GM19099 (cell line): ENCODE measurements at regions not wholly inside any gene's neighbourhood (a gene's known extent, or its start where the extent isn't known, plus 50 kb on each side); places are given as distances from the start of the nearest gene placed in this dataset.

Experiments
- POLR2A ChIP-seq: IDR thresholded peaks from 3 replicates; pipeline ENCODE4 v1.6.1; 2011; ENCODE audit warnings: low read depth; ENCODE audit not compliant: insufficient read length; ENCODE audit errors: extremely low read depth

DNA sequence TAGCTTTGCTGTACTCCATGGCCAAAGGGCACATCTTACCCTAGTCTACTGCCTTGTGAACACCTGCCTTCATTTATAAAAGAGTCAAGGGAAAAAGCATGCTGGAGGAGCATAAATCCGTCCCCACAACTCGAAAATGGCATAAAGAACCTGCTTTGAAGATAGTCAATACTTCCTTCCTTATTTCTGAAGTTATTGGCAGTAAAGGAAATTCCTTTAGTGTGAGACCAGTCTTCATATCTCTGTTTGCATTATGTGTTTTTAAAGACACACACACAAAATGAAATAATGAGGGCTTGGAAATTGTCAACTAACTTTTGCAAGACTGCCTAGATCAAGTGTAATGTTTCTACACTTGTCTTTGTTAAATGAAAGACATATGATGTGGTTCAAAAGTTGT is 408.4 kb downstream of the SPRY2 start:
- TF ChIP-seq POLR2A = no peak

DNA sequence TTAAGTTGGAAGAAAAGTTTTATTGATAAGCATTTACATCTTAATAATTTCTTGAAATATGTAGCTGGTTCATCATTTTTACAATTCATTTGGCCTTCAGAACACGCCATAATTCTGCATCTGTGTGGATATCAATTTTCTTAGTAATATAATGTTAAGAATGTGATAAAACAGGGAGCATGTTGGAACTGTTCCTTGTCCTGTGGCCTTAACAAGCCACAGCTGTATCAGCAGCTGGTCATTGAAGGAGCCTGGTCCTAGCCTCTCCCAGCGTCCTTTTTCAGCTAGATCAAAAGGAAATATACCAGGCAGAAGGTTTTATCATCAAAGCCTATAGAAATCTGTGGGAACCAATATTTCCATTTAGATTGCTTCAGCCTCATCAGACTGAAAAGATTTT is 421.8 kb downstream of the SPRY2 start:
- TF ChIP-seq POLR2A = no peak

DNA sequence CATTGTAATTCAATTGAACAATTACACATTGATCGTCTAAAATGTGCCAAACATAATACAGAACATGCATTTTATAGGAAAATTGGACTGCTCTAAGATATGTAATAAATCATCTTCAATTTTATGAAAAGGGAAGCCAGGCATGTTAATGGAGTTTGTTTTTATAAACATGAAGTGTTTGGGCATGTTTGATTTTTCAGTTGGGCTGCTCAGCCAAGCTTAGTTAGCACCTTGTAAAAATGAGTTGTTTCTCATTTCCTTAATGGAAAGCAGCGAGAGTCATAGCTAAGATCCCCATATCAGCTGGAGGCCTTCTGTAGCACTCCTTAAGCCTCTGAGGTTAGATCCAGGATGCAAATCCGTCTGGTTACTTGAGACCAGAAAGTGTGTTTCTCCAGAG is 422.3 kb downstream of the SPRY2 start:
- no peak for TF ChIP-seq POLR2A

DNA sequence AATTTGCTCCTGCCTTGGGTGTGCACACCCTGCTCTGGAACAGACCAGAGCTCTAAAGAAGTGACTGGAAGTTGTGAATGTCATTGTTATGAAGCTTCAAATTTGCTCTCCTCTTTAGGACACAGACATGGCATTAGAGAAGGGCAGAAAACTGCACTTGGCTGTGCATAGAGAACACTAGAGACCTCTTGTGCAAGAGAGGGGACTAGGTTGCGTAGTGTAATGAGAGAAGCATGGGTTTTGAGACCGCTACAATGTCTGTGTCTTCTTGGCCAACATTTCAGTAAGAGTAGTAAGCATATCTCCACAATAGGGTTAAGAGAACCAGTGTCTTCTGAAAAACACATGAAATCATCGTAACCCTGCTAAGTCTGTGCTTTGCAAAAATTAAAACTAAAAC is 423.3 kb downstream of the SPRY2 start:
- no peak for TF ChIP-seq POLR2A

DNA sequence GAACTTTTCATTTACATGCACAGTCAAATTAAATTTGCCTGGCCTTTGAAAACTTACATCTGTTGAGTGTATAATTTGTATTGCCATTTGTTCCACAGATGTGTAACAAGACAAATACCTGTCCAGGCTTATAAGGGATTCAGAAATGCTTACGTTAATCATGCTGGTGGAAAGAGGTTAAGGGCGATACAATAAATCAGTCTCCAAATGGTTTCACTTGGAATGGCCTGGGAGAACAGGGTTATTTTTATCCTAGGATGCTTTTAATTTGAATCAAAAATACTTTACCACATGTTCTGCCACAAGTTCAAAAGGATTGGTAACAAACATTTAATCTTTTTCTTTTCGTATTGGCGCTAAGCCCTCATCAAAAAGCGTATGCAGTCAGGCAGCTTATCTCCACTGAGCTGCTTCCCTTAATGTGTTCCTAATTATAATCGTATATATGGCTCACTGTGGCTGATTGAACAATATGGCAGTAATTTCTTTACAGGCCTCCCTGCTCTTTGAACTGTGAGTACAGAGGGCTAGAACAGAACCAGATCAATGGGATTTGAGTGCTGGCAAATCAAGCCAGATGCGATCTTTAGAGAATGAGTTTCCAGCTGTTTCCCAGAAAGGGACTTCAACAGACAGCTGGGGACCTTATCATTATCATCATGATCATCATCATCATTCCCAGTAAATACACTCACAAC is 425.7 kb downstream of the SPRY2 start:
- TF ChIP-seq POLR2A = no peak

DNA sequence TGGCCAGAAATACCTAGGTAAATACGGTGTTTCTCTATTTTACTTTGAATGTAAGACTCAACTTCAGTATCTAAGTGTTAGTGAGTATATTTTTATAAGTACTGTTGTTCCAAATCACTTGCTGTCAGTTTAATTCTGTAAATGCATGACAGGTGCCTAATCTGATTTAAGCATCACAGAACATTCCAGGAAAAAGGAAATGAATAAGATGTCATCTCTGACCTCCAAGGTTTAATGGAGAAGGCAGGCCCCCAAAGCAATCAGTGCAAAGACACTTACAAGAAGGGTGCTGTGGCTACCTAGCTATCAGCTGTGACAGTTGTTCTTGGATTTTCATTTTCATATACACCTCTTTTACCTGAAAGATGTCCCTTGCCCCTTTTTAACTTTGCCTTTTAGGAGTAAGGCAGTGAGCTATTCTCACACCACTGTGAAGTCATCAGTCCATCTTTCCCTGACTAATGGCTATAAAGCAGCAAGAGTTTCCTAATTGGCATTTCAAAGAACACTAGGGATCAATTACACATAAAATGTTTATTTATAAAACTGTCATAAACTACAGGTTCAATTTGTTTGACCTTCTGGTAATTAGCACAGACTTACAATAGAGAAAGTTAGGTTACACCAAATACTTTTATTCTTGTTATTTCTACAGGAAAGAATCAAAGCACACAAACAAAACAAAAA is 427.6 kb downstream of the SPRY2 start:
- TF ChIP-seq POLR2A = no peak

DNA sequence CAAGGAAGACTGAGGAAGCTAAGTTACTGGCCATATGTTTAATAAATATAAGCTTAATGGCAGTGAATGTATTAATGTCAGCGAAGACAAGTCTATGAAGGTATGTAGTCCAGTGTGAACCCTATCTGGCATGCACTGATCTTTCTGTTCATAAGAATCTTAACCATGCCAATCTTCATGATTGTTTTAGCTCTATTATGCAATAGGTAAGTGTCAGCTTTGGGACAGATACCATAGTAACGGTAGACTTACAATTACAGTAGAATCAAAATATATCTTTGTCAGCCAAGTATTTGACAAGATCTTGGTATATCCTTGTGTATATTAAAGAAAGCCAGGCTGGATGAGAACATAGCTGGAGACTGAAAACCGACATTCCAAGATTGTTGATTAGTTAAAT is 428.5 kb downstream of the SPRY2 start:
- no peak for TF ChIP-seq POLR2A

DNA sequence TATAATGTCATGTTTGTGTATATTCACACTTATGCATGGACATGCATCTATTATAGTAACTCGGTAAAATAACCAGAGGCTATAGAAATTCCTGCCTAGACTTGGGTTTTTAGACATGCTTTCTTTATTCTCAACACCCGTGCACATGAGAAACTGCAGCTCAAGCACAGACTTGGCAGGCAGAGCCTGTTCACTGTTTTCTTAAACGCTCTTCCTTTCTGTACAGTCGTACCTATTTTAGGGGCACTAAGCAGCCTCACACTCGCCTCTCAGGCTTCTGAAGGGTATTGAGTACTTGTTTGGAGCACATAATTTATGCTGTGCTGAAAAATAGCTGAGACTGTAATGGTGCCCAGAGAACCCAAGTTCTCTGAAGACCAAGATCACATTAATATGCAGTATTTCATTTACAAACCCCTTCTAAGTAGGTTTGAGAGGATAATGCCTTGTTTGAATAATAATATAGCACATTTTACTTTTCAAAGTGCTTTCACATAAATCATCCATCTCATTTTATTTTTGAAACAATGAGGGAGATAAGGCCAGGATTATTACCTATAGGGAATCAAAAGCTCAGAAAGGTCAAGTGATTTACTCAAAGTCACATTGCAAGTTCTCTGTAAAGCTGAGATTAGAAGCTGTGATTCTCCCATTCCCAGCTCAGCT is 429.9 kb downstream of the SPRY2 start:
- TF ChIP-seq POLR2A = no peak

DNA sequence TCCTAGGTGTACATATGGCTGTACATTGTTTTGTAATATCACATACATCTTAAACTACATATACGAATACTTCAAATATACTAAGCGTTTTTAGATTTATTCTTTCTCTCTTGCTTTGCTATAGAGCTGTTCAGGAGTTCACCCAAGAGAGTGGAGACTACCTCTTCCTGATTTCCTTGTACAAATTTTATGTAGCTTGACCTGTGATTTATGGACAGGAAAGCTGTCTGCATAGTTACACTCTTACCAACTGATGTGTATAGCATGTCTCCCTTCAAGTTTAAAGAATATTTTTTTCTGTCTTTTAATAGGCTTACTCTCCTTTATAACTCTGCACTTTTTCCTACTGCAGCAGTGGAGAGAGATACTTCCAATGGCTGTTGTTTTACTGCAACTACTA is 428.7 kb downstream of the NDFIP2 start:
- TF ChIP-seq POLR2A = no peak

DNA sequence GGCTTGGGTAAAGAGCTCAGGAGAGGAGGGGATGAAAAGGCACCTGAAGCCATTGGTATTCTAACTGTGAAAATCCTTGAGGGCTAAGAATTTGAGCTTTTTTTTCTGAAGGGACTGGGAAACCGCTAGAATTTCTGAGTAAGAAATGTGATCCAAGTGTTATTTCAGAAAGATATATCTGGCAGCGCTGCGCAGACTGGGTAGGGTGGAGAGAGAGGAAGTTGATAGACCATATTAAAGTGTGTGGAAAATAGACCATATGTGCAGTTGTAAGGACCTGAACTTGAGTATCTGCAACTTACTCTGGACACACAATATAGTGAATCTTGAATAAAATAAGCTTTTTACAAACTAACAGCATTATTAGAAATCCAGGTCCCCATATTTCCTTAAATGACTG is 427.4 kb downstream of the NDFIP2 start:
- no peak for TF ChIP-seq POLR2A

DNA sequence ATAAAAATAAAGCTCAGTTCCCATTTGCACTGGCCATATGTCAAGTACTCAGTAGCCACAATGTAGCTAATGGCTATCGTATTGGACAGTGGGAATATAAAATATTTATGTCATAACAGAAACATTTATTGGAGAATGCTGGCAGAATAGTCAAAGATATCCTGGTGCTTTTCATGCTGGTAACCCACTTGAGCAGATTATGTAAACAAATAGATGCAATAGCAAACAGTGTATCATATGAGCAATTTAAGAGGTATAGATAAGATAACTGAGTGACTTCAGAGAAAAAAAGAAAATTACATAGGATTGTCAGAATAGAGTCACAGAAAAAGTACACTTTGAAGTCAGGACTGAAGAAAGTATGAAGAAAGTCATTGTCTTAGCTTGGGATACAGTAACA is 426.6 kb downstream of the NDFIP2 start:
- TF ChIP-seq POLR2A = no peak

DNA sequence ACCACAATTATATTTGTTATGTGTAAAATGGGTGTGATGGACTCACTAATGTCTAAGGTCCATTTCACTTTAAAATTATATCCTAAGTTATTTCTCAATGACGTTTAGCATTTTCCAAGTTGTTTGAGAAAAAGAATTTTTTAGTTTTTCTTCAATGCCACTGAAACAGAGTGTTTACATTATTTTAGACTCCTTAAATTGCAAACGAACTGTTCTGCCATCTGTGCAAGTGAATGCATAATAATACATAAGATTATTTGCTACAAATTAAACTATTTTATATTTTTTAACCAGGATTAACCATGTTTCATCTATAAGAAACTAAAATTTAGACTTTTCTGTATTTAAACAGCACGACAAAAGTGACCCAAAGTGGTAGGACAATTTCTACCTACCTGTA is 425.4 kb downstream of the NDFIP2 start:
- TF ChIP-seq POLR2A = no peak

DNA sequence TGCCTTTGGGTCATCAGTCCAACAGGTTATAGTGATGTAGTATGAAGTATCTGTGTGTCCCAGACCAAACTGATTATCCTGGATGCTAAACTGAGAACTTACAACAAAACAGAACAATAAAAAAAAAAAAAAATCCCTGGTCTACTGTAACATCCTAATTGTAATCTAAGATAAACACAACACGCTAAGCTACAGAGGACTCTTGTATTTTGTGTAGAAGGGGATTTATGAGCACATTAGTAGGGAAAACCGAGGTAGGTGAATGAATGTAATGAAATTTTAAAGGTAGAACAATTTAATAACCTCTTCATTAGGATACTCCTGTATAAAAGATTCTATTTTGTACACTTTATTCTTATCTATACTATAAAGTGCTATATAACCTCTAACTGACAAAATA is 424.1 kb downstream of the NDFIP2 start:
- TF ChIP-seq POLR2A = no peak

DNA sequence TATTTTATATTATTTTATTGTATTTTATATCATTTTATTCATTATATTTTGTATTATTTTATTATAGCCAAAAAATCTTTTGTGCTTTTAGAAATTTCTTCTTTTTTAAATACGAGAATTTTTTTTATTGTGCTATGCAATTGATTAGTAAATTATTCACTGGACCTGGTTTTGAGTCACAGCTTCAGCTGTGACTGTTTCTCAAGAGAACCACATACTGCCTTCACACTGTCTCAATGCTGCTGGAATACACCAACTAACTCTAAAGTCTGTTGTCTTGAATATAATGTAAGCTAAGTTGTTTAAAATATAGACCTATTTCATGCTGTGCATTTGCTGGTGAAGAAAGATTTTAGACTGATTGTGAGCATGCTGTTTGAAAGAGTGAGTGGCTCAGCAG is 423.6 kb downstream of the NDFIP2 start:
- TF ChIP-seq POLR2A = no peak

DNA sequence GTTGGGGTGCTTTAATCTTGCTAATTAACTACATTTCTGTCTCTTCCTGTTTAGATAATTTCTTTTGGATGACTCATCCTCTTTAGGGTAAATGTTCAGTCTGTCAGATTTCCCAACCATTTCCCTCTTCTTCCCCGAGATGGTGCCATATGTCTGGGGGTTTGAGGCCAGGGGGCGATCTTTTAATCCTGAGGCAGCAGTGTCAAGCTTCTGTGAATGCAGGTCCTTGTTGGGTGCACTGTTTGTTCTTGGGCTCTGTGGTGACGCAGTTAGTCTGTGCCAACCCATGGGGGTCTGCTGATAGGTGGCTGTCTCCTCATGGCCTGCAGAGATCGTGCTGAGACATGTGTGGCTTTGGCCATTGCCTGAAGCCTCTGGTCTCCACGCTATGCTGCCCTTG is 420.4 kb downstream of the NDFIP2 start:
- TF ChIP-seq POLR2A = no peak

DNA sequence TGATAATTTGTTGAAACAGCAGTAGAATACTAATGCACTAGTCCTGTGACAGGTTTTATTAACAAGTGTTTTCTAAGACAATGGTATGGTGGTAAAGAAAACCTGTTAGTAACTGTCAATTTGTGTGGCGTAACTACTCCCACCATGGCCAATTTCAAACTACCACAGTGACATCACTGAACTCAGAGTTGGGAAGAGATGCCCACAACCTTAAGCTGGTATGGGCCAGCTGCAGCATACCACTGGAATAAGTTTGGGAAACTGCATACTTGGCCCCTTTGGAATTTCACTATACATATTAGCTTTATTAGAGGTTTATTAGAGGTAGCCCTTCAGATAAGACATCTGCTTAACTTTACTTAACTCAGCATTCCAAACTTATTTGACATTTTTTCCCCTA is 419.4 kb downstream of the NDFIP2 start:
- no peak for TF ChIP-seq POLR2A

DNA sequence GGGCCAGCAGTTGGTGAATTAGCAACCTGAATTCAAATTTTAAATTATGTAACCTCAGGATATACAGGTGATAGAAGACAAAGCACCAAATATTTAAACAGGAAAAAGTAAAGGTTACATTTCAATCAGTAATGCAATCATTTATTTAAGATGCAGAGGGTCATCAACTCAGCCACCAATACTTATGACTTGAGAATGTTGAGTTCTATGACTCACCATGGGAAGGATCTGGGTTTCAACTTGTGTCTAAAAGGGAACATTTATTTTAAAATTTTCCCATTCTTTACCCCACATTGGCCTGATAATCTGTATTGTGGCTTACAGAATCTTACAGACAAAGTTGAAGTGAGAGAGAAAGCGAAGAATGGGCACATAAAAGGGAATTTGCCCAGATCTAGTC is 418.0 kb downstream of the NDFIP2 start:
- TF ChIP-seq POLR2A = no peak

DNA sequence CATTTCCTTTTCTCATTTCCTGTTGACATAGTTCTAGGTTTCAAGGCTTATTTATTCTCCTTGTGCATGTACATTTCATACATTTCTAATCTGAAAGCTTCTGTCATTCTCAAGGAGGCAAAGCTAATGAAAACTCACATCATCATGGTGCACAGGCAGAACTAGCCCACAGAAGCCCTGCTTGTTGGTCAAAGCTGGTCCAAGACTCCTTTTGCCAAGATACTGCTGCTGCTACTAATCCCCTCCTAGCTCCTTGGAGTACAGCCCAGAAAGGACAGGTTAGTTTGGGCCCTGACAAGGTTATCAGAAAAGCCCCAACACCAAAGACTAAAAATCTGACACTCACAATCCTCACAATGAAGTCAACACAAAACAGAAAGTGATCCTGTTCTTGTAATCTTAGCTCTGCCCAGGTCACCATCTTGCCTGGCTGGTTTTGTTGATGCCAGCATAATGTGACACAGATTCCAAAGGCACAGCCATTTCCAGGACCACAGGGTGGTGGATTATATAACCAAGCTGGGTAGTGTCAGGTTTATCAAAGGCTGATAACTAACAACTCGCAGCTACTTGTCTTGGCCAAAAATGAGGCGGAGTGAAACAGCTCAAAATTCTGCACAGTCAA is 417.4 kb downstream of the NDFIP2 start:
- no peak for TF ChIP-seq POLR2A
